H9 (cell line): ENCODE measurements at regions not wholly inside any gene's neighbourhood (a gene's known extent, or its start where the extent isn't known, plus 50 kb on each side); places are given as distances from the start of the nearest gene placed in this dataset.

Source experiments
- DNase-seq: peaks from one replicate; pipeline ENCODE4 v3.0.0-alpha.2; 2017
- H2AFZ ChIP-seq: one replicate; pipeline ENCODE4 v1.6.1; 2013; ENCODE audit warnings: mild to moderate bottlenecking, low read length, control low read depth, moderate library complexity
- H2AK5ac ChIP-seq: 2 replicates; pipeline ENCODE4 v1.6.1; 2013; ENCODE audit warnings: low read length, control low read depth, mixed read lengths; ENCODE audit not compliant: insufficient read length
- H2BK120ac ChIP-seq: one replicate; pipeline ENCODE4 v1.6.1; 2013; ENCODE audit warnings: low read depth, mild to moderate bottlenecking, low read length, control low read depth, inconsistent platforms; ENCODE audit not compliant: poor library complexity, severe bottlenecking
- H2BK12ac ChIP-seq: 2 replicates; pipeline ENCODE4 v1.6.1; 2013; ENCODE audit warnings: low read length, control low read depth, mixed read lengths, low read depth; ENCODE audit not compliant: insufficient read length
- H2BK15ac ChIP-seq: 2 replicates; pipeline ENCODE4 v1.6.1; 2013; ENCODE audit warnings: low read depth, low read length, control low read depth
- H2BK20ac ChIP-seq: one replicate; pipeline ENCODE4 v1.6.1; 2013; ENCODE audit warnings: low read depth, mild to moderate bottlenecking, low read length, control low read depth, inconsistent platforms; ENCODE audit not compliant: poor library complexity, severe bottlenecking
- H2BK5ac ChIP-seq: 2 replicates; pipeline ENCODE4 v1.6.1; 2013; ENCODE audit warnings: low read length, control low read depth, mixed read lengths; ENCODE audit not compliant: insufficient read length
- H3K14ac ChIP-seq: 2 replicates; pipeline ENCODE4 v1.6.1; 2013; ENCODE audit warnings: low read length, control low read depth; ENCODE audit not compliant: insufficient read depth
- H3K18ac ChIP-seq: 2 replicates; pipeline ENCODE4 v1.6.1; 2013; ENCODE audit warnings: low read depth, mild to moderate bottlenecking, mixed read lengths, low read length, control low read depth; ENCODE audit not compliant: insufficient read length
- H3K23ac ChIP-seq: 2 replicates; pipeline ENCODE4 v1.6.1; 2013; ENCODE audit warnings: low read length, control low read depth, mixed read lengths, low read depth; ENCODE audit not compliant: insufficient read length
- H3K23me2 ChIP-seq: 2 replicates; pipeline ENCODE4 v1.6.1; 2013; ENCODE audit warnings: low read depth, mild to moderate bottlenecking, mixed read lengths, low read length, control low read depth; ENCODE audit not compliant: insufficient read length, poor library complexity, severe bottlenecking
- H3K27ac ChIP-seq: 2 replicates; pipeline ENCODE4 v1.5.1; 2013; ENCODE audit warnings: low read length, control low read depth, mixed read lengths, low read depth; ENCODE audit not compliant: insufficient read length
- H3K27me3 ChIP-seq: 2 replicates; pipeline ENCODE4 v1.6.1; 2013; ENCODE audit warnings: low read length, control low read depth, inconsistent platforms; ENCODE audit not compliant: insufficient read depth
- H3K4ac ChIP-seq: 2 replicates; pipeline ENCODE4 v1.6.1; 2013; ENCODE audit warnings: low read depth, mild to moderate bottlenecking, control low read depth, inconsistent platforms, low read length, moderate library complexity
- H3K4me1 ChIP-seq: 2 replicates; pipeline ENCODE4 v1.6.1; 2013; ENCODE audit warnings: low read length, control low read depth, inconsistent platforms; ENCODE audit not compliant: insufficient read depth
- H3K4me2 ChIP-seq: 2 replicates; pipeline ENCODE4 v1.6.1; 2013; ENCODE audit warnings: low read length, control low read depth, mixed read lengths; ENCODE audit not compliant: insufficient read length, insufficient read depth
- H3K56ac ChIP-seq: 2 replicates; pipeline ENCODE4 v1.6.1; 2013; ENCODE audit warnings: low read depth, mild to moderate bottlenecking, mixed read lengths, low read length, control low read depth; ENCODE audit not compliant: insufficient read length
- H3K79me1 ChIP-seq: 2 replicates; pipeline ENCODE4 v1.6.1; 2013; ENCODE audit warnings: low read depth, mild to moderate bottlenecking, moderate library complexity, low read length, control low read depth, inconsistent platforms; ENCODE audit not compliant: insufficient read depth, poor library complexity, severe bottlenecking
- H3K79me2 ChIP-seq: 2 replicates; pipeline ENCODE4 v1.6.1; 2013; ENCODE audit warnings: low read length, control low read depth, inconsistent platforms; ENCODE audit not compliant: insufficient read depth
- H3K9ac ChIP-seq: 2 replicates; pipeline ENCODE4 v1.6.1; 2013; ENCODE audit warnings: low read length, control low read depth, mixed read lengths; ENCODE audit not compliant: insufficient read length; ENCODE audit errors: extremely low read depth
- H3K9me3 ChIP-seq: one replicate; pipeline ENCODE4 v1.6.1; 2013; ENCODE audit warnings: low read depth, low read length, inconsistent platforms; ENCODE audit not compliant: control insufficient read depth
- H3T11ph ChIP-seq: one replicate; pipeline ENCODE4 v1.6.1; 2013; ENCODE audit warnings: mild to moderate bottlenecking, low read length, control low read depth, inconsistent platforms
- H4K20me1 ChIP-seq: one replicate; pipeline ENCODE4 v1.6.1; 2013; ENCODE audit not compliant: control insufficient read depth, insufficient read length, insufficient read depth
- H4K5ac ChIP-seq: 2 replicates; pipeline ENCODE4 v1.6.1; 2013; ENCODE audit warnings: low read depth, mild to moderate bottlenecking, mixed read lengths, low read length, control low read depth; ENCODE audit not compliant: insufficient read length
- H4K8ac ChIP-seq: replicated peaks from 2 replicates; pipeline ENCODE4 v1.6.1; 2013; ENCODE audit warnings: low read length, control low read depth, mixed read lengths, low read depth; ENCODE audit not compliant: insufficient read length
- H4K91ac ChIP-seq: 2 replicates; pipeline ENCODE4 v1.6.1; 2013; ENCODE audit warnings: low read depth, mild to moderate bottlenecking, moderate library complexity, mixed read lengths, low read length, control low read depth; ENCODE audit not compliant: insufficient read length
- H3K27ac Mint-ChIP-seq, 3 experiments: 2 replicates in 2 of 3; 3 replicates in 1 of 3; pipeline ENCODE4 v1.8.0; 2020 to 2021; ENCODE audit warnings: mixed read lengths in 3 of 3, mild to moderate bottlenecking in 1 of 3, moderate library complexity in 1 of 3
- H3K27me3 Mint-ChIP-seq: 2 replicates; pipeline ENCODE4 v1.8.0; 2021; ENCODE audit warnings: low read depth, mild to moderate bottlenecking, moderate library complexity, mixed read lengths
- H3K36me3 Mint-ChIP-seq, 3 experiments: 2 replicates in 2 of 3; 3 replicates in 1 of 3; pipeline ENCODE4 v1.8.0; 2020 to 2021; ENCODE audit warnings: low read depth in 3 of 3, mixed read lengths in 3 of 3; ENCODE audit not compliant: insufficient read depth in 1 of 3
- H3K4me1 Mint-ChIP-seq, 2 experiments: 2 replicates each; pipeline ENCODE4 v1.8.0; 2020; ENCODE audit warnings: mixed read lengths in 2 of 2
- H3K4me3 Mint-ChIP-seq, 2 experiments: 2 replicates in 1 of 2; 3 replicates in 1 of 2; pipeline ENCODE4 v1.8.0; 2020 to 2021; ENCODE audit warnings: mild to moderate bottlenecking in 2 of 2, mixed read lengths in 2 of 2, moderate library complexity in 1 of 2
- H3K9me3 Mint-ChIP-seq, 2 experiments: 2 replicates in 1 of 2; 3 replicates in 1 of 2; pipeline ENCODE4 v1.8.0; 2020; ENCODE audit warnings: mild to moderate bottlenecking in 2 of 2, mixed read lengths in 2 of 2, moderate library complexity in 1 of 2
- CTCF ChIP-seq: fragments of 200-600 bp; sonication (generic); conservative IDR thresholded peaks from 3 replicates; pipeline ENCODE4 v1.8.0; 2021; ENCODE audit warnings: antibody characterized with exemption, mild to moderate bottlenecking
- WGBS: extraction: QIAGEN DNeasy Blood & Tissue Kit; methylation state at CpG from one replicate; pipeline ENCODE4 v1.1.7; 2013; ENCODE audit warnings: missing lambda C conversion rate, low lambda C conversion rate, mixed read lengths; ENCODE audit not compliant: insufficient read length; ENCODE audit errors: extremely low coverage; 5-methylcytosine and 5-hydroxymethylcytosine counted together

DNA sequence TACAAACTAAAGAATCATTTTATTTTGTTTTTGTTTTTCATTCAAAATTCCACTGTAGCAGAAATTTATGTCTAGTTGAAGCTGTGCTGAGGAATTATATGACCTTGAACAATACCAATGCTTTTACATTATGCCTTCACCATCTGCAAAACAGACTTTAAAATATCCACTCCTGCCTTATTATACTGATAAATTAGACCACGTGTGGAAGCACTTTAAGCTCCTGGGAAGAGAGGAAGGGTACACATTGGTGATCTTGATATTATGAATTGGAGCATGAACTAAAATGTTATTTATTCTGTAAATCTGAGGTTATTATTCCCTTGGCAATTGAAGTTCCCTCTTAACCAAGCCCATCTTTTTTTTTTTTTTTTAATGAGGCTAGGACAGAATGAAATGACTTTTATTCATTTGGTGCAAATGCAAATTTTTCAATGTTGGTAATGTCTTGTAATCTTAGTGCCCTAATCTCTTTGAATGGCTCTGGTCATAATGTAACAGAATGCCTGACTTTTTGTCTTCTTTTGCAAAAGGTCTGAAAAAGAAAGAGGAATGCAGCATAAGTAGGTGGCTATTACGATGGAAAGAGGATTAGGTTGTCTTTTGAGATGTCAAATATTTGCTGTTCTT, 139.9 kb upstream of the COBL start:
- Histone ChIP-seq H4K91ac (no peak overlapping the region), H3T11ph (no peak overlapping the region), H3K23me2 (no peaks in the 10 kb centered on the region), H3K79me1 (no peaks in the 10 kb centered on the region), H4K20me1 (no peaks in the 10 kb centered on the region), H2BK15ac (no peak overlapping the region), H2AFZ (no peak overlapping the region), H3K79me2 (no peaks in the 10 kb centered on the region), H3K4me1 (peaks cover 5% of the 10 kb centered on the region; the same call in 1 of the 2 replicates), H2BK12ac (no peak overlapping the region), H3K4me2 (no peak overlapping the region), H2BK120ac (no peak overlapping the region), H2AK5ac (no peak overlapping the region), H3K56ac (no peak overlapping the region), H3K9me3 (no peaks in the 10 kb centered on the region), H3K27me3 (no peaks in the 10 kb centered on the region), H3K23ac (no peak overlapping the region), H2BK5ac (no peak overlapping the region), H3K27ac (no peak overlapping the region), H3K14ac (no peak overlapping the region), H3K18ac (no peak overlapping the region), H4K8ac (no peak overlapping the region), H2BK20ac (no peak overlapping the region), H4K5ac (no peak overlapping the region), H3K4ac (no peak overlapping the region), H3K9ac (no peak overlapping the region)
- Mint-ChIP-seq H3K9me3 (no peaks in the 10 kb centered on the region), H3K4me3 (no peak overlapping the region), H3K36me3 (peaks cover 0 to 3% (median 0%) of the 10 kb centered on the region in 3 experiments; a peak in 1 of 7 replicates), H3K27ac (no peak overlapping the region; a peak in 1 of 7 replicates), H3K27me3 (peaks cover 16% of the 10 kb centered on the region), H3K4me1 (peaks cover 53 to 61% of the 10 kb centered on the region in 2 experiments)
- no CpG with 5 or more reads among the region's 2 CpGs for WGBS
- TF ChIP-seq CTCF: no peak
- DNase-seq: no peak
